NB4 (cell line): ENCODE measurements at regions not wholly inside any gene's neighbourhood (a gene's known extent, or its start where the extent isn't known, plus 50 kb on each side); places are given as distances from the start of the nearest gene placed in this dataset.

Experiments used
- MYC ChIP-seq: IDR thresholded peaks from 2 replicates; pipeline ENCODE4 v1.6.1; 2011; ENCODE audit warnings: low read depth, low read length
- POLR2A ChIP-seq: IDR thresholded peaks from 2 replicates; pipeline ENCODE4 v1.6.1; 2011; ENCODE audit warnings: mild to moderate bottlenecking; ENCODE audit not compliant: insufficient read length; ENCODE audit errors: extremely low read depth
- TF ChIP-seq, protein P1 (sequence below): IDR thresholded peaks from one replicate; pipeline ENCODE4 v1.5.1; 2012; ENCODE audit warnings: low read depth, low read length
- TF ChIP-seq, protein P2 (sequence below): IDR thresholded peaks from 2 replicates; pipeline ENCODE4 v1.6.1; 2011; ENCODE audit warnings: low read depth, low read length

DNA sequence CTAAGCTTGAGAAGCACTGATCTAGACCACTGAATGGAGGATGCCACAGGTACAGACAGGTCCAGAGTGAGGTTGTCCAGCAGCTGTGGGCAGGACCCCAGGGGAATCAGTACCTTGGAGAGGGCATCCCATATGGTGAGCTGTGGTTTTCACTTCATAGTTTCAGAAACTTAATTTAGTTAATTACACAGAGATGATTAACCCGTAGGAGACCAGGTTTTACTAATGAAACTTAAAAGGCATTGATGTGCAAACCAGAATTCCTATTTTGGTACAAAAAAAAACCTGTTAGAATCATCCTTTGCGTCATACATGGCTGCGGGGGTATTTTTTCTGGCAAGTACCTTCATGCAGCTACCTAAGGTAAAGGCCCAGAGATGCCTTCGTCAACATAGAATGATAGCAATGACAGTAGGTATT is 159.3 kb downstream of the DACT1 start:
- TF ChIP-seq, protein P1, sequence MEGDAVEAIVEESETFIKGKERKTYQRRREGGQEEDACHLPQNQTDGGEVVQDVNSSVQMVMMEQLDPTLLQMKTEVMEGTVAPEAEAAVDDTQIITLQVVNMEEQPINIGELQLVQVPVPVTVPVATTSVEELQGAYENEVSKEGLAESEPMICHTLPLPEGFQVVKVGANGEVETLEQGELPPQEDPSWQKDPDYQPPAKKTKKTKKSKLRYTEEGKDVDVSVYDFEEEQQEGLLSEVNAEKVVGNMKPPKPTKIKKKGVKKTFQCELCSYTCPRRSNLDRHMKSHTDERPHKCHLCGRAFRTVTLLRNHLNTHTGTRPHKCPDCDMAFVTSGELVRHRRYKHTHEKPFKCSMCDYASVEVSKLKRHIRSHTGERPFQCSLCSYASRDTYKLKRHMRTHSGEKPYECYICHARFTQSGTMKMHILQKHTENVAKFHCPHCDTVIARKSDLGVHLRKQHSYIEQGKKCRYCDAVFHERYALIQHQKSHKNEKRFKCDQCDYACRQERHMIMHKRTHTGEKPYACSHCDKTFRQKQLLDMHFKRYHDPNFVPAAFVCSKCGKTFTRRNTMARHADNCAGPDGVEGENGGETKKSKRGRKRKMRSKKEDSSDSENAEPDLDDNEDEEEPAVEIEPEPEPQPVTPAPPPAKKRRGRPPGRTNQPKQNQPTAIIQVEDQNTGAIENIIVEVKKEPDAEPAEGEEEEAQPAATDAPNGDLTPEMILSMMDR = no peak
- TF ChIP-seq POLR2A = no peak
- TF ChIP-seq, protein P2, sequence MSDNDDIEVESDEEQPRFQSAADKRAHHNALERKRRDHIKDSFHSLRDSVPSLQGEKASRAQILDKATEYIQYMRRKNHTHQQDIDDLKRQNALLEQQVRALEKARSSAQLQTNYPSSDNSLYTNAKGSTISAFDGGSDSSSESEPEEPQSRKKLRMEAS = no peak
- no peak for TF ChIP-seq MYC
